ENCODE measurements at regions not wholly inside any gene's neighbourhood (a gene's known extent, or its start where the extent isn't known, plus 50 kb on each side); places are given as distances from the start of the nearest gene placed in this dataset.

- TF ChIP-seq CTCF (IDR thresholded peaks at IDR 0.05), result no peak
- TF ChIP-seq POLR2AphosphoS5 (IDR thresholded peaks at IDR 0.05), result no peak
- TF ChIP-seq POLR2A (IDR thresholded peaks at IDR 0.05), result no peak
These were observed 268.3 kb upstream of the ARID1B start for GRCh38 chr6:156508923-156509322.
